AG10803 (cell line): ENCODE measurements at regions not wholly inside any gene's neighbourhood (a gene's known extent, or its start where the extent isn't known, plus 50 kb on each side); places are given as distances from the start of the nearest gene placed in this dataset.

Experiments
- DNase-seq: peaks from one replicate; pipeline ENCODE4 v3.0.0; 2010; ENCODE audit warnings: low read depth
- H3K4me3 ChIP-seq: 2 replicates; pipeline ENCODE4 v1.5.1; 2011; ENCODE audit warnings: mild to moderate bottlenecking, low read length, control low read depth
- CTCF ChIP-seq: conservative IDR thresholded peaks from 2 replicates; pipeline ENCODE4 v1.5.1; 2011; ENCODE audit warnings: mild to moderate bottlenecking, low read length, control low read depth, inconsistent platforms

- no peak for DNase-seq
- no peak for TF ChIP-seq CTCF
These were observed 216.8 kb upstream of the MTPN start for GRCh38 chr7:136193940-136194339.

GRCh38 chr7:136189506-136189998 lies 212.4 kb upstream of the MTPN start:
- DNase-seq = no peak
- TF ChIP-seq CTCF = no peak
- H3K4me3 ChIP-seq = no peak overlapping the region

More at GRCh38 chr7:136193940-136194339, 216.8 kb upstream of the MTPN start:
- H3K4me3 ChIP-seq = no peak overlapping the region

- H3K4me3 ChIP-seq = no peak overlapping the region
- TF ChIP-seq CTCF = no peak
These were observed 209.1 kb upstream of the MTPN start for GRCh38 chr7:136186281-136186680.

GRCh38 chr7:136184719-136185118 lies 207.6 kb upstream of the MTPN start:
- H3K4me3 ChIP-seq = no peak overlapping the region
- no peak for DNase-seq
- no peak for TF ChIP-seq CTCF

More at GRCh38 chr7:136186281-136186680, 209.1 kb upstream of the MTPN start:
- DNase-seq = no peak

GRCh38 chr7:136183981-136184380 lies 206.8 kb upstream of the MTPN start:
- no peak for TF ChIP-seq CTCF
- DNase-seq = no peak

GRCh38 chr7:136180984-136181383 lies 203.8 kb upstream of the MTPN start:
- no peak for TF ChIP-seq CTCF
- DNase-seq = no peak
- no peak overlapping the region for H3K4me3 ChIP-seq

More at GRCh38 chr7:136183981-136184380, 206.8 kb upstream of the MTPN start:
- no peak overlapping the region for H3K4me3 ChIP-seq

- TF ChIP-seq CTCF = no peak
- DNase-seq = no peak
- H3K4me3 ChIP-seq = no peak overlapping the region
These were observed 202.9 kb upstream of the MTPN start for GRCh38 chr7:136179851-136180721.
